ENCODE measurements at regions not wholly inside any gene's neighbourhood (a gene's known extent, or its start where the extent isn't known, plus 50 kb on each side); places are given as distances from the start of the nearest gene placed in this dataset.

- DNase-seq (ENCODE audit: low read depth in 2 of 2, low spot score in 1 of 2): no peak
Observed at GRCh38 chr10:130369645-130370381, 233.6 kb downstream of the GLRX3 start.

GRCh38 chr10:130370721-130371120, 234.5 kb downstream of the GLRX3 start:
- DNase-seq (ENCODE audit: low read depth in 2 of 2, low spot score in 1 of 2): no peak

GRCh38 chr10:130371156-130371555, 235.0 kb downstream of the GLRX3 start:
- no peak for DNase-seq (ENCODE audit: low read depth in 2 of 2, low spot score in 1 of 2)

- no peak for DNase-seq (ENCODE audit: low read depth in 2 of 2, low spot score in 1 of 2)
Observed at GRCh38 chr10:130371666-130372065, 235.5 kb downstream of the GLRX3 start.

GRCh38 chr10:130372222-130372621, 236.0 kb downstream of the GLRX3 start:
- DNase-seq (ENCODE audit: low read depth in 2 of 2, low spot score in 1 of 2): no peak

- no peak for DNase-seq (ENCODE audit: low read depth in 2 of 2, low spot score in 1 of 2)
Observed at GRCh38 chr10:130372866-130373265, 236.7 kb downstream of the GLRX3 start.

- DNase-seq (ENCODE audit: low read depth in 2 of 2, low spot score in 1 of 2): no peak
Observed at GRCh38 chr10:130377986-130378540, 241.9 kb downstream of the GLRX3 start.

GRCh38 chr10:130378556-130379400, 242.6 kb downstream of the GLRX3 start:
- no peak for DNase-seq (ENCODE audit: low read depth in 2 of 2, low spot score in 1 of 2)

- DNase-seq (ENCODE audit: low read depth in 2 of 2, low spot score in 1 of 2): no peak
Observed at GRCh38 chr10:130380056-130380455, 243.9 kb downstream of the GLRX3 start.

- no peak for DNase-seq (ENCODE audit: low read depth in 2 of 2, low spot score in 1 of 2)
Observed at GRCh38 chr10:130382031-130382430, 245.8 kb downstream of the GLRX3 start.

- no peak for DNase-seq (ENCODE audit: low read depth in 2 of 2, low spot score in 1 of 2)
Observed at GRCh38 chr10:130387936-130388580, 251.9 kb downstream of the GLRX3 start.

GRCh38 chr10:130388746-130389145, 252.6 kb downstream of the GLRX3 start:
- DNase-seq (ENCODE audit: low read depth in 2 of 2, low spot score in 1 of 2): no peak

GRCh38 chr10:130389906-130390305, 253.7 kb downstream of the GLRX3 start:
- DNase-seq (ENCODE audit: low read depth in 2 of 2, low spot score in 1 of 2): no peak

GRCh38 chr10:130392031-130392430, 255.8 kb downstream of the GLRX3 start:
- DNase-seq (ENCODE audit: low read depth in 2 of 2, low spot score in 1 of 2): no peak

- no peak for DNase-seq (ENCODE audit: low read depth in 2 of 2, low spot score in 1 of 2)
Observed at GRCh38 chr10:130393342-130393741, 257.2 kb downstream of the GLRX3 start.

- DNase-seq (ENCODE audit: low read depth in 2 of 2, low spot score in 1 of 2): no peak
Observed at GRCh38 chr10:130394832-130395231, 258.6 kb downstream of the GLRX3 start.

GRCh38 chr10:130395248-130395936, 259.2 kb downstream of the GLRX3 start:
- no peak for DNase-seq (ENCODE audit: low read depth in 2 of 2, low spot score in 1 of 2)

GRCh38 chr10:130396044-130396443, 259.9 kb downstream of the GLRX3 start:
- DNase-seq (ENCODE audit: low read depth in 2 of 2, low spot score in 1 of 2): no peak

- no peak for DNase-seq (ENCODE audit: low read depth in 2 of 2, low spot score in 1 of 2)
Observed at GRCh38 chr10:130398090-130398994, 262.2 kb downstream of the GLRX3 start.

GRCh38 chr10:130399425-130399950, 263.3 kb downstream of the GLRX3 start:
- DNase-seq (ENCODE audit: low read depth in 2 of 2, low spot score in 1 of 2): no peak
